ENCODE measurements at regions not wholly inside any gene's neighbourhood (a gene's known extent, or its start where the extent isn't known, plus 50 kb on each side); places are given as distances from the start of the nearest gene placed in this dataset.
"Not testable (repeated sequence)": the region's sequence is repeated elsewhere in the genome, so short reads cannot be mapped to it uniquely, and the experiment has no call there.

DNA sequence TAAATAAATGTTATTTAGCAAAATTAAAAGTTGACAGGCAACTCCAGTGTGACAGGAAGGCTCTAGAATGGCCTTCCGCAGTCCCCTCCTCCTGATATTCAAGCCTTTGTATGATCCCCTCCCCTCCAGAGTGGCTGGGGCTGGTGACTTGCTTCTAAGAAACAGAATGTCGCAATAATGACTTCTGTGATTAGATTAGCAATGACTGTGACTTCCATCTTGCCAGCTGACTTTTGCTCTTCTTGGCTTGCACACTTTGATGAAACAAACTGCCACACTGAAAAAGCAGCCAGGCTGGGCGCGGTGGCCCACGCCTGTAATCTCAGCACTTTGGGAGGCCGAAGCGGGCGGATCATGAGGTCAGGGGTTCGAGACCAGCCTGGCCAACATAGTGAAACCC, 106.5 kb upstream of the LARP1 start:
- no peak overlapping the region for H3K4me3 ChIP-seq (ENCODE audit: low read length)
- no peak overlapping the region for H3K27ac ChIP-seq (ENCODE audit: low read depth, low read length)
- no peaks in the 10 kb centered on the region for H3K36me3 ChIP-seq (ENCODE audit: control insufficient read depth, insufficient read depth, low read length)
- H3K9ac ChIP-seq (ENCODE audit: low read length): no peak overlapping the region
- no peaks in the 10 kb centered on the region for H3K4me1 ChIP-seq (ENCODE audit: control insufficient read depth, insufficient read depth, low read length)
- H3K27me3 ChIP-seq (ENCODE audit: control insufficient read depth, insufficient read depth, low read length): no peaks in the 10 kb centered on the region

DNA sequence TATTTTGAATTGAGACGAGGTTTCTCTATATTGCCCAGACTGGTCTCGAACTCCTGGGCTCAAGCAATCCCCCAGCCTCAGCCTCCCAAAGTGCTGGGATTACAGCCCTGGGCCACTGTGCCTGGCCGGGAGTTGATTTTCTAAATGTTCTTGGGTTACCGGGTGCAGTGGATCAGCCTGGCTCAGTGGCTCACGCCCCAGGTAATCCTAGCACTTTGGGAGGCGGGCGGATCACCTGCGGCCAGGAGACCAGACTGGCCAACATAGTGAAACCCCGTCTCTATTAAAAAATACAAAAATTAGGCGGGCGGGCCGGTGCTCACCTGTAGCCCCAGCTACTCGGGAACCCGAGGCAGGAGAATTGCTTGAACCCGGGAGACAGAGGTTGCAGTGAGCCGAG, 106.9 kb upstream of the LARP1 start:
- Histone ChIP-seq H3K4me3 (ENCODE audit: low read length) (no peak overlapping the region), H3K27me3 (ENCODE audit: control insufficient read depth, insufficient read depth, low read length) (no peaks in the 10 kb centered on the region), H3K4me1 (ENCODE audit: control insufficient read depth, insufficient read depth, low read length) (no peaks in the 10 kb centered on the region), H3K27ac (ENCODE audit: low read depth, low read length) (no peak overlapping the region), H3K9ac (ENCODE audit: low read length) (no peak overlapping the region), H3K36me3 (ENCODE audit: control insufficient read depth, insufficient read depth, low read length) (no peaks in the 10 kb centered on the region)

DNA sequence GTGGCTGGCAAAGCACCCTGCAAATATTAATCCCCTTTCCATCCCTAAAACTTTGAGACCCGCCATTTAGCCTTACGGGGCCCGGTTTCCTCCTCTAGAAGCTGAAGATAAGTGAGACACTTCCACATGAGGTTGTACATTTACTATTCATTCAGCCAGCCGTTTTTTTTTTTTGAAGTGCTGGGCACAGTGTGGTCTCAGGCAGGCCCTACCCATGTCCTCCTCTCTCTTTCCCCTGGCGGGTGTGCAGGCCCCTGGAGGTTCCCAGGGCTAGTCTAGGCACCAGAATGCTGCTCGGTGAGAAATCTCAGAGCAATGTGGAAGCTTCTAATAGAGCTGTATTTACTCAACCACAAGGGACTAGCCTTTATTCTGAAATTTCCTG, 107.4 kb upstream of the LARP1 start:
- Histone ChIP-seq H3K9ac (ENCODE audit: low read length) (no peak overlapping the region), H3K27ac (ENCODE audit: low read depth, low read length) (no peak overlapping the region), H3K27me3 (ENCODE audit: control insufficient read depth, insufficient read depth, low read length) (no peaks in the 10 kb centered on the region), H3K4me3 (ENCODE audit: low read length) (peak overlapping the region; percentile 58), H3K36me3 (ENCODE audit: control insufficient read depth, insufficient read depth, low read length) (no peaks in the 10 kb centered on the region), H3K4me1 (ENCODE audit: control insufficient read depth, insufficient read depth, low read length) (no peaks in the 10 kb centered on the region)

DNA sequence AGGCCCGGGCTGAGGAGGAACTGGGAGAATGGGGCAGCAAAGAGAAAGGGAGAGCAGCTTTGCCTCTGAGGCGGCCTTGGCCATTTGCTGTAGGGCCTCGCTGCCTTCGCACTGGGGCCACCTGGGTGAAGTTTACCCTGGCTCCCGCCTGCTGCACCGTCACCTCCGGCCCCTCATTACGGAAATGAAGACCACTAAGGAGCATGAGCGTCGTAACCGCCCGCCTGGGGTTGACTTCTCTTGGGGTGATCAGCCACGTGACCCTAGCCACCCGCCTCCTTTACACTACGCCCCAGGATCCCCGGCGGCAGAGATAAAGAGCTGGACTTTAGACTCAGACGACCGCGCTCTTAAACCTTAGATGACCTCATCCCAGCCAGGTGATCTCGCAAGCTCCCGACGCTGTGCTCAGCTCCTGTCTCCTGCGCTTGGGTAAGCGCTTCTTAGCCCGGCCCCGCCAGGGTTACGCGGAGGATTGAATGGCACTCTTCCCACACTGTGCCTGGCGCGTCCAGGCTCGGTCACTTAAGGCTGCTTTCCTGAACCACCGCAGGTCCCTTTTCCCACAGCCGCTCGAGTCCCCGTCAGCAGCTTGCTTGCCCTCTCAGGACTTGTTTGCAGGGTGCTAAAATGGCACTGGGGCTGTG, 107.9 kb upstream of the LARP1 start:
- H3K9ac ChIP-seq (ENCODE audit: low read length): no peak overlapping the region
- no peaks in the 10 kb centered on the region for H3K27me3 ChIP-seq (ENCODE audit: control insufficient read depth, insufficient read depth, low read length)
- no peaks in the 10 kb centered on the region for H3K4me1 ChIP-seq (ENCODE audit: control insufficient read depth, insufficient read depth, low read length)
- peak overlapping the region; percentile 58 for H3K4me3 ChIP-seq (ENCODE audit: low read length)
- H3K36me3 ChIP-seq (ENCODE audit: control insufficient read depth, insufficient read depth, low read length): no peaks in the 10 kb centered on the region
- H3K27ac ChIP-seq (ENCODE audit: low read depth, low read length): no peak overlapping the region

DNA sequence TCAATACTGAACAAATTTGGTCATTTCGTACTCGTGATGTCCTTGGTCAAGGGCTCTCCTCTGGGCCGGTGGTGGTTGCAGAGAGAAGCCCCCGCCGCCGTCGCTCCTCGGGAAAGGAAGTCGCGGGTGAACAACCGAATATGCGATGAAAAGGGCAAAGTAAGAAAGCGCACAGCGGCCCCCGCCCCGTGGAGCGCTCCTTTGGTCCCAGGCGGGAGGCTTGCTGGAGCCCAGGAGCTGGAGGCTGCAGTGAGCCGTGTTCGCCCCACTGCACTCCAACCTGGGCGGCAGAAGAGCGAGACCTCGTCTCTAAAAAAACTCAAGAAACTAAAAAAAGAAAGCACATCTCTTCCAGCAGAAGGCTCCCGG, 108.4 kb upstream of the LARP1 start:
- H3K9ac ChIP-seq (ENCODE audit: low read length): no peak overlapping the region
- H3K4me3 ChIP-seq (ENCODE audit: low read length): peak overlapping the region; percentile 58
- H3K27ac ChIP-seq (ENCODE audit: low read depth, low read length): no peak overlapping the region

DNA sequence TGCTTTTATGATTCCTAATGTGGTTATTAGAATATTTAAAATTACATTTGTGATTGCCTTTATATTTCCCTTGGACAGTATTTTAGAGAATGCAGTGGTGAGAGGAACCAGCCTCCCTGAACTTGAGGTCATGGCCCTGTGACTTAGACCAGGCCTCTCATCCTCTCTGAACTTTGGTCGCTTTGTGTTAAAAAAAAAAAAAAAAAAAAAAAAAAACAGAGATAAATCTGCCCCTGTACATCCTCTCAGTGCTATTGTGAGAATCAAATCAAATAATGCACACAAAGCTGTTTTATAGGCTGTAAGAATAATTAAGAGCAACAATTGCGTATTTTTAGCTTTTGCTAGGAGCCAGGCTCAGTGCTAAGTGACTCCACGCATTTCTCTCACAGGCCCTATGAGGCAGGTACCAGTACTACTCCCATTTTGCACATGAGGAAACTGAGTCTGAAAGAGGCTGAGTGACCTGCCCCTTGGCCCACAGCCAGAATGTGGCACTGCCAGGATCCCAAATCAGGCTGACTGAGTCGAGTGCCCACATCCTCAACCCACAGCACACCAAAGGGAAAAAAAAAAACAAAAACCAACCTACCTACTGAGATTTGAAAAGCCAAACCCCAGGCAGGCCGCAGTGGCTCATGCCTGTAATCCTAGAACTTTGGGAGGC, 110.3 kb upstream of the LARP1 start:
- no peaks in the 10 kb centered on the region for H3K36me3 ChIP-seq (ENCODE audit: control insufficient read depth, insufficient read depth, low read length)
- no peak overlapping the region for H3K9ac ChIP-seq (ENCODE audit: low read length)
- H3K27me3 ChIP-seq (ENCODE audit: control insufficient read depth, insufficient read depth, low read length): no peaks in the 10 kb centered on the region
- H3K4me1 ChIP-seq (ENCODE audit: control insufficient read depth, insufficient read depth, low read length): no peaks in the 10 kb centered on the region
- no peak overlapping the region for H3K27ac ChIP-seq (ENCODE audit: low read depth, low read length)
- H3K4me3 ChIP-seq (ENCODE audit: low read length): no peak overlapping the region

More for the DNA sequence above, 108.4 kb upstream of the LARP1 start:
- Histone ChIP-seq H3K27me3 (ENCODE audit: control insufficient read depth, insufficient read depth, low read length) (no peaks in the 10 kb centered on the region), H3K36me3 (ENCODE audit: control insufficient read depth, insufficient read depth, low read length) (no peaks in the 10 kb centered on the region), H3K4me1 (ENCODE audit: control insufficient read depth, insufficient read depth, low read length) (no peaks in the 10 kb centered on the region)

DNA sequence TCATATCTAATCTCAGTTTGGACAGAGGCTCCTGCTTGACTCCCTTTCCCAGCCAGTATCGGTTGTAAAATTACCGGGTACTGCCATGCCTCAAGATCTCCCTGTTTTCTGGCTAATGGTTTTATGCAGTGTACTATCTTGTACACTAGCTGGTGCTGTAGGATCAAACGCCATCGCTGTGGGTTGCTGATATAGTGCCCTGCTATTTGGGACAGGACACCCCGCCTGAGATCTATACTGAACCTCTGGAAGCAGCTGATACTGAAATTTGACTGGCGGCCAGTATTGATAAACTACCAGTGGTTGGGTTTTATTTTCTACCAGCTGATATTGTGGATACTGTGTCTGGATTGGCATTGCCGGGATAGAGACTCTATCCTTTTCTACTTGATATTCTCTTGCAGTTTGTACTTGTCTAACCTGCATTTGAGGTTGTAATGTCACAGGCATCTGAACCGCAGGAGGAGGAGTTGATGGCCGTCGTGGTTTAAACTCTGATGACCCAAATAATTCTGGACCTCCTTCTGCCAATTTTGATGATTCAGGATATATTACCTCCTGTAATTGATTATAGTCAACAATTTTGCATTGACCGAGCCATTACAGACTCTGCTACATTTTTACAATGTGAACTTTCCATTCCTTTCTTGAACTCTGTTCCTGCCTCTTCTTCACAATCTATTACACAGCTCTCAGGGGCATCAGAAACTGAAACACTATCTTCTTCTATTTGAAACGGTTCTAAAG, 112.5 kb upstream of the LARP1 start:
- H3K9ac ChIP-seq (ENCODE audit: low read length): no peak overlapping the region
- no peaks in the 10 kb centered on the region for H3K4me1 ChIP-seq (ENCODE audit: control insufficient read depth, insufficient read depth, low read length)
- no peaks in the 10 kb centered on the region for H3K27me3 ChIP-seq (ENCODE audit: control insufficient read depth, insufficient read depth, low read length)
- no peak overlapping the region for H3K27ac ChIP-seq (ENCODE audit: low read depth, low read length)
- no peak overlapping the region for H3K4me3 ChIP-seq (ENCODE audit: low read length)
- H3K36me3 ChIP-seq (ENCODE audit: control insufficient read depth, insufficient read depth, low read length): no peaks in the 10 kb centered on the region

DNA sequence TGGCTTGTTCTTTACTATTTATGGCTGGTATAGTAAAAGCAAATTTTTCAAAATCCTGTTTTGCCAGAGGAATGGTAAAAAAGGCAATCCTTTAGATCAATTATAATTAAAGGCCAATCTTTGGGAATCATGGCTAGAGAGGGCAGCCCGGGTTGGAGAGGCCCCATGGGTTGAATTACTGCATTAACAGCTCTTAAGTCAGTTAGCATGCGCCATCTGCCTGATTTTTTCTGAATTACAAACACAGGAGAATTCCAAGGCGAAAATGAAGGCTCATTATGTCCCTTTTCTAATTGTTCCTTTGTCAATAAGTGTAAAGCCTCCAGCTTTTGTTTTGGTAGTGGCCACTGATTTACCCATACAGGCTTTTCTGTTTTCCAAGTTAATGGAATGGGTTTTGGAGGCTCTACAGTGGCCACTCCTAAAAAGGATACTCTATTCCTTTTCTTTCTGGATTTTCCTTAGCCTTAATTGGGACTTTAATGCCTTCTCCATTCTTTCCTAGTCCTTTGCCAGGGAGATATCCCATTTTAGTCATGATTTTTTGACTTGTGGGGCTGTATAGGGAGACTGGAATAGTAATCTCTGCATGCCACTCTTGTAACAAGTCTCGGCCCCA, 114.9 kb upstream of the LARP1 start:
- H3K4me1 ChIP-seq (ENCODE audit: control insufficient read depth, insufficient read depth, low read length): not testable (repeated sequence)

DNA sequence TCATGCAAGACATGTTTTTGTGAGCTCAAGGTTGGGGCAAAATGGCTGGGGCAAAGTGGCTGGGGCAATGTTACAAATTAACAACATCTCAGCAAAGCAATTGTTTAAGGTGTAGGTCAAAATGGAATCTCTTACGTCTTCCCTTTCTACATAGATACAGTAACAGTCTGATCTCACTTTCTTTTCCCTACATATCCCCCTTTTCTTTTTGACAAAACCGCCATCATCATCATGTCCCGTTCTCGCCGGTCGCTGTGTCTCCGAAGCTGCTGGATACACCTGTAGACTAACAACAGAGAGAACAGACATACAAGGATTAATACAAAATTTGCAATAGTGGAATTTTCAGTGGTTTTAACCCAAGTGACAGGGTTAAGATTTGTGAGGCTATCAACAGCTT, 118.4 kb upstream of the LARP1 start:
- H3K4me3 ChIP-seq (ENCODE audit: low read length); H3K4me1 ChIP-seq (ENCODE audit: control insufficient read depth, insufficient read depth, low read length); H3K9ac ChIP-seq (ENCODE audit: low read length); H3K36me3 ChIP-seq (ENCODE audit: control insufficient read depth, insufficient read depth, low read length); H3K27ac ChIP-seq (ENCODE audit: low read depth, low read length); H3K27me3 ChIP-seq (ENCODE audit: control insufficient read depth, insufficient read depth, low read length): not testable (repeated sequence)

More for the DNA sequence above, 114.9 kb upstream of the LARP1 start:
- not testable (repeated sequence) for H3K27ac ChIP-seq (ENCODE audit: low read depth, low read length); H3K4me3 ChIP-seq (ENCODE audit: low read length); H3K36me3 ChIP-seq (ENCODE audit: control insufficient read depth, insufficient read depth, low read length); H3K27me3 ChIP-seq (ENCODE audit: control insufficient read depth, insufficient read depth, low read length); H3K9ac ChIP-seq (ENCODE audit: low read length)

DNA sequence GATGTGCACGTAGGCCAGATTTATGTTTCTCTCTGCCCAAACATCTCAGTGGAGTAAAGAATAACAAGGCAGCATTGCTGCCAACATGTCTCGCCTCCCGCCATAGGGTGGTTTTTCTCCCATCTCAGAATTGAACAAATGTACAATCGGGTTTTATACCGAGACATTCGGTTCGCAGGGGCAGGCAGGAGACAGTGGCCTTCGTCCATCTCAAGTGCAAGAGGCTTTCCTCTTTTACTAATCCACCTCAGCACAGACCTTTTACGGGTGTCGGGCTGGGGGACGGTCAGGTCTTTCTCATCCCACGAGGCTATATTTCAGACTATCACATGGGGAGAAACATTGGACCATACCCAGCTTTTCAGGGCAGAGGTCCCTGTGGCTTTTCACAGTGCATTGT, 118.9 kb upstream of the LARP1 start:
- H3K4me3 ChIP-seq (ENCODE audit: low read length); H3K27ac ChIP-seq (ENCODE audit: low read depth, low read length); H3K27me3 ChIP-seq (ENCODE audit: control insufficient read depth, insufficient read depth, low read length); H3K9ac ChIP-seq (ENCODE audit: low read length); H3K36me3 ChIP-seq (ENCODE audit: control insufficient read depth, insufficient read depth, low read length); H3K4me1 ChIP-seq (ENCODE audit: control insufficient read depth, insufficient read depth, low read length): not testable (repeated sequence)

DNA sequence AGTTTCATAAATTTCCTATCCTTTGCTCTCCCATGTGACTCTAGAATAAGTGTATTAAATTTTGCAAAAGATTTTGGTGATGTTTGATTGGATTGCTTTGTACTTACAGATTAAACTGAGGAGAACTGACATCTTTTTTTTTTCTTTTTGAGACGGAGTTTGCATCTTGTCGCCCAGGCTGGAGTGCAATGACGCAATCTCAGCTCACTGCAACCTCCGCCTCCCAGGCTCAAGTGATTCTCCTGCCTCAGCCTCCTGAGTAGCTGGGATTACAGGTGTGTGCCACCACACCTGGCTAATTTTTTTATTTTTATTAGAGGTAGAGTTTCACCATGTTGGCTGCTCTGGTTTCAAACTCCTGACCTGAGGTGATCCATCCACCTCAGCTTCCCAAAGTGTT, 121.4 kb upstream of the LARP1 start:
- not testable (repeated sequence) for H3K4me1 ChIP-seq (ENCODE audit: control insufficient read depth, insufficient read depth, low read length); H3K27me3 ChIP-seq (ENCODE audit: control insufficient read depth, insufficient read depth, low read length); H3K9ac ChIP-seq (ENCODE audit: low read length); H3K27ac ChIP-seq (ENCODE audit: low read depth, low read length); H3K4me3 ChIP-seq (ENCODE audit: low read length); H3K36me3 ChIP-seq (ENCODE audit: control insufficient read depth, insufficient read depth, low read length)

DNA sequence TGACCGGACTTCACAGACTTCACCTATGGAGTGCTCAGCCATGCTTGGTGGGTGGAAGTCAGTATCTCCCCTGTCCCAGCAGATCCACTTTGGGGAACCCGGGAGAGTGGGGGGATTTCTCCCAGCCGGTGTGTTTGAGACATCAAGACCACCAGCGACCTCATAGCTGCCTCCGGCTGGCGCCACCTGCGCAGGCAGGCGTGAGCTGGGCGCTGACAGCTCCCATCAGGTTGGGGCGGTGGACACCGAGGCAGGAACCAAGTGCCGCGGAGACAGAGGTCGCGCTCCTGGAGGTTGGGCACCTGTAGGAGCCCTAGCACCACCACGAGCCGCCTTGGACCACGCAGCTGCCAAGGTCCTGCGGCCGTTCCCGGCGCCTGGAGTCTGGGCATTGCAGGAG, 124.0 kb upstream of the LARP1 start:
- Histone ChIP-seq H3K4me3 (ENCODE audit: low read length) (no peak overlapping the region), H3K36me3 (ENCODE audit: control insufficient read depth, insufficient read depth, low read length) (no peaks in the 10 kb centered on the region), H3K27me3 (ENCODE audit: control insufficient read depth, insufficient read depth, low read length) (no peaks in the 10 kb centered on the region)

More for the DNA sequence above, 124.0 kb upstream of the LARP1 start:
- peaks cover 5% of the 10 kb centered on the region for H3K4me1 ChIP-seq (ENCODE audit: control insufficient read depth, insufficient read depth, low read length)
- H3K27ac ChIP-seq (ENCODE audit: low read depth, low read length): no peak overlapping the region
- no peak overlapping the region for H3K9ac ChIP-seq (ENCODE audit: low read length)
